GM18517 (cell line): ENCODE measurements at regions not wholly inside any gene's neighbourhood (a gene's known extent, or its start where the extent isn't known, plus 50 kb on each side); places are given as distances from the start of the nearest gene placed in this dataset.

Experiments used
- ATAC-seq: cut with Tn5 transposase; IDR thresholded peaks from one replicate; pipeline ENCODE4 v1.9.1; 2021; ENCODE audit warnings: mild to moderate bottlenecking, moderate library complexity; ENCODE audit not compliant: unreplicated experiment

- ATAC-seq: no peak
These were observed 98.8 kb upstream of the KLHL29 start for GRCh38 chr2:23286031-23286757.

GRCh38 chr2:23286758-23287704, 97.9 kb upstream of the KLHL29 start:
- ATAC-seq: no peak

- no peak for ATAC-seq
These were observed 95.3 kb upstream of the KLHL29 start for GRCh38 chr2:23289671-23290070.

- ATAC-seq: no peak
These were observed 93.7 kb upstream of the KLHL29 start for GRCh38 chr2:23291239-23291638.

- ATAC-seq: no peak
These were observed 93.0 kb upstream of the KLHL29 start for GRCh38 chr2:23292024-23292423.

- ATAC-seq: no peak
These were observed 91.9 kb upstream of the KLHL29 start for GRCh38 chr2:23293063-23293462.

- no peak for ATAC-seq
These were observed 91.2 kb upstream of the KLHL29 start for GRCh38 chr2:23293731-23294130.

GRCh38 chr2:23294238-23294637, 90.7 kb upstream of the KLHL29 start:
- no peak for ATAC-seq

GRCh38 chr2:23296691-23297090, 88.3 kb upstream of the KLHL29 start:
- no peak for ATAC-seq

GRCh38 chr2:23297112-23297511, 87.9 kb upstream of the KLHL29 start:
- no peak for ATAC-seq

- no peak for ATAC-seq
These were observed 86.4 kb upstream of the KLHL29 start for GRCh38 chr2:23298551-23298950.

- ATAC-seq: no peak
These were observed 85.3 kb upstream of the KLHL29 start for GRCh38 chr2:23299476-23300195.

GRCh38 chr2:23301136-23301535, 83.8 kb upstream of the KLHL29 start:
- no peak for ATAC-seq

- no peak for ATAC-seq
These were observed 82.4 kb upstream of the KLHL29 start for GRCh38 chr2:23302591-23302990.

GRCh38 chr2:23306401-23306800, 78.6 kb upstream of the KLHL29 start:
- ATAC-seq: no peak

- no peak for ATAC-seq
These were observed 73.8 kb upstream of the KLHL29 start for GRCh38 chr2:23311186-23311585.

GRCh38 chr2:23312996-23313606, 71.9 kb upstream of the KLHL29 start:
- no peak for ATAC-seq

- no peak for ATAC-seq
These were observed 70.3 kb upstream of the KLHL29 start for GRCh38 chr2:23314687-23315086.

GRCh38 chr2:23320058-23320457, 64.9 kb upstream of the KLHL29 start:
- no peak for ATAC-seq

- no peak for ATAC-seq
These were observed 63.2 kb upstream of the KLHL29 start for GRCh38 chr2:23321751-23322150.
